Skeletal muscle satellite cell (primary cell): ENCODE measurements at regions not wholly inside any gene's neighbourhood (a gene's known extent, or its start where the extent isn't known, plus 50 kb on each side); places are given as distances from the start of the nearest gene placed in this dataset.
"Not testable (repeated sequence)": the region's sequence is repeated elsewhere in the genome, so short reads cannot be mapped to it uniquely, and the experiment has no call there.

Experiments
- H3K27me3 ChIP-seq: 2 replicates; pipeline ENCODE4 v1.7.0; 2013; ENCODE audit warnings: low read length; ENCODE audit not compliant: control insufficient read depth, insufficient read depth
- H3K36me3 ChIP-seq: 2 replicates; pipeline ENCODE4 v1.7.0; 2013; ENCODE audit warnings: mild to moderate bottlenecking, control low read depth, low read length; ENCODE audit not compliant: insufficient read depth
- H3K4me1 ChIP-seq: 2 replicates; pipeline ENCODE4 v1.7.0; 2013; ENCODE audit warnings: low read length; ENCODE audit not compliant: control insufficient read depth, insufficient read depth
- H3K4me2 ChIP-seq: 2 replicates; pipeline ENCODE4 v1.7.0; 2013; ENCODE audit warnings: mild to moderate bottlenecking, low read length
- H3K4me3 ChIP-seq: 2 replicates; pipeline ENCODE4 v1.7.0; 2013; ENCODE audit warnings: low read length
- H3K9ac ChIP-seq: 2 replicates; pipeline ENCODE4 v1.7.0; 2013; ENCODE audit warnings: mild to moderate bottlenecking, low read depth, low read length, moderate library complexity
- H3K9me3 ChIP-seq: replicated peaks from 2 replicates; pipeline ENCODE4 v1.7.0; 2013; ENCODE audit warnings: mild to moderate bottlenecking, control low read depth, low read length

DNA sequence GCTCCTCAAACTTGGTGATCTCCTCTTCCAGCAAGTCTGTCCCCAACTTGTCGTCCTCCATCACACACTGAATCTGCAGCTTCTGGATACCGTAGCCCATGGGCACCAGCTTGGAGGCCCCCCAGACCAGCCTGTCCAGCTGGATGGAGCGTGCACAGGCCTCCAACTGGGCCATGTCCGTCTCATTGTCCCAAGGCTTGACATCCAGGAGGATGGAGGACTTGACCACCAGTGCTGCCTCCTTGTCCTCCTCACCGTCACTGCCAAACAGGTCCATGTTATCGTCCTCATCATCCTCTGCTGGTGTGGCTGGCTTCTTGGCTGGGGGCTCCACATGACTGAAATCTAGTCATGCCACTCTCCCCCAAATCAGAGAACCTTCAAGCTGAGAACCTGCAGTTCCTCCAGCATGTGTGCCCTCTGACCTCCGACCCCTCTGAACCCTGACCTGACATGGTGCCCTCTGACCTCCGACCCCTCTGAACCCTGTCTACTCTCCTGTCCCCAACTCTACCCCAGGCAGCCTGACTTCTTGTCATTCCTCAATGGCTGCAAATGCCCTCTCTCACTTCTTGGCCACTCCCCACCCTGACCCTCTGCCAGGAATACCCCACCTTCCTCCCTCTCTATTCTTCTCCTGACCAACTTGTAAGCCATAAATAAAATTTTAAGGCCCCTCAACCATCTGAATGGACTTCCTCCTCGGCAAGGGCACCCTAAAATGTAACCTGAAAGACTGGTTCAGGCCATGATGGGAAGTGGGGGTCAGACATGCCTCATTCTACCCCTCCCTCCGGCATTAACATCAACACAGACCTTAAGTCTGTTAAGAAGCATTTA, 275.7 kb upstream of the C1orf174 start:
- Histone ChIP-seq H3K36me3 (no peaks in the 10 kb centered on the region), H3K4me2 (no peak overlapping the region), H3K4me1 (no peaks in the 10 kb centered on the region), H3K9me3 (peaks cover 34% of the 10 kb centered on the region), H3K27me3 (no peaks in the 10 kb centered on the region), H3K9ac (no peak overlapping the region), H3K4me3 (no peak overlapping the region)

- H3K4me3 ChIP-seq: no peak overlapping the region
- no peaks in the 10 kb centered on the region for H3K27me3 ChIP-seq
- no peaks in the 10 kb centered on the region for H3K4me1 ChIP-seq
- H3K9me3 ChIP-seq: peaks cover 27% of the 10 kb centered on the region
- H3K36me3 ChIP-seq: no peaks in the 10 kb centered on the region
- H3K4me2 ChIP-seq: no peak overlapping the region
- H3K9ac ChIP-seq: no peak overlapping the region
Observed at GRCh38 chr1:4176841-4177240, 276.8 kb upstream of the C1orf174 start.

DNA sequence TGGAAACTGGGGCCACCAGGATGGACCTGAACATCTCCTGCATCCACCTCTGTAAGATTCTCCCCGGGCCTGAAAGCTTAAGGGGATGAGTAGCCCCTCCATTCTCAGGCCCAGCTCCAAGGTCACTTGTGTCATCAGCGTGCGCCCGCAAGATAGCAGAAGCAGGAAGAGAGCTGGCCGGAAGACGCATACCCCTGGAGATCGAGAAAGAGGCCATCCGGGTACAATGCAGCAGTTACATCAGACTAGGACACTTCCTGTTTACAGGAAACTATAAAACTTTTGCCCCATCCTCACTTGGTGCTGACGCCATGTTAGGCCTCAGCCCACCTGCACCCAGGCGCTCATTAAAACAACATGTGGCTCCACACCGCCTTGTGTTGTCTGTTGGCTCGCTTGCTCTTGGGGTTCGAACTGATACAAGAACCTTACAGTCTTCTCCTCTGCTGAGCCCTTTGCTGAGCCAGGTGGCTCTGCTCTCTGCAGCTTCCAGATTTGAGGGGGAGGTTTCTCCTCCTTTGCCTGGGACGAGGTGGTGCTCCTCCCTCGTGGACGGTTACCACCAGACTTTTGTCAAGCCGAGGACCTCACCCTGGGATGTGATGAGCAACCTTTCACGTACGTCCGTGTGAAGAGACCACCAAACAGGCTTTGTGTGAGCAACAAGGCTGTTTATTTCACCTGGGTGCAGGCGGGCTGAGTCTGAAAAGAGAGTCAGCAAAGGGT, 277.5 kb upstream of the C1orf174 start:
- Histone ChIP-seq H3K9me3 (peaks cover 24% of the 10 kb centered on the region), H3K9ac (no peak overlapping the region)

DNA sequence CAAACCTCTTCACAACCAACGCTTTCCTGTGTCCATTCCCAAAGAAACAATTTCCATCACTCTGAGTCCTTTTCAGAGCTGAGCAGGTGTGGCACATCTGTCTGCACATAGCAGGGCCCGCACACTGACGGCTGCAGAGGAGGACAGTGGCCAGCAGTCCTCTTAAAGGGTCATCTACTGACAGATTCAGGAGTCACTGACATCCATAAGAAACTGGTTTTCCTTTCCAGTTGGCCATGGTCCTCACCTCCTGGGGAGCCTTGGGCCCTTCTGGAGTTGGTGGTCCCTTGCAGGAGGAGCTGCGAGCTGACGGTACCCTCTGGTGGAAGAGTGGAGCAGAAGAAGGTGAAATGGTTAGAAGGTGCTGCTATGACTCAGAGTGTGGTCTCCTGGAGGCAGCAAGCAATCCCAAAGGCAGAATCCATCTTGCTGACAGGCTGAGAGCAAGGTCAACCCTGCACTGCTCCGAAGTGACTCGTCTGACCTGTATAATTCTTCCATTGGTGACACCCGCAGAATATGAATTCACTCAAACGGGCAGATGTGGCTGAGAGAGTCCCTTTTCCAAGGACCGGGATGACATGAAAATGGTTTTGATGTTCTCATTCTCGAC, 278.5 kb upstream of the C1orf174 start:
- Histone ChIP-seq H3K36me3 (no peaks in the 10 kb centered on the region), H3K4me3 (no peak overlapping the region), H3K4me1 (no peaks in the 10 kb centered on the region), H3K9ac (no peak overlapping the region), H3K27me3 (no peaks in the 10 kb centered on the region), H3K4me2 (no peak overlapping the region), H3K9me3 (peaks cover 17% of the 10 kb centered on the region)

More for the DNA sequence above, 277.5 kb upstream of the C1orf174 start:
- Histone ChIP-seq H3K4me1 (no peaks in the 10 kb centered on the region), H3K27me3 (no peaks in the 10 kb centered on the region), H3K36me3 (no peaks in the 10 kb centered on the region), H3K4me3 (no peak overlapping the region), H3K4me2 (no peak overlapping the region)

DNA sequence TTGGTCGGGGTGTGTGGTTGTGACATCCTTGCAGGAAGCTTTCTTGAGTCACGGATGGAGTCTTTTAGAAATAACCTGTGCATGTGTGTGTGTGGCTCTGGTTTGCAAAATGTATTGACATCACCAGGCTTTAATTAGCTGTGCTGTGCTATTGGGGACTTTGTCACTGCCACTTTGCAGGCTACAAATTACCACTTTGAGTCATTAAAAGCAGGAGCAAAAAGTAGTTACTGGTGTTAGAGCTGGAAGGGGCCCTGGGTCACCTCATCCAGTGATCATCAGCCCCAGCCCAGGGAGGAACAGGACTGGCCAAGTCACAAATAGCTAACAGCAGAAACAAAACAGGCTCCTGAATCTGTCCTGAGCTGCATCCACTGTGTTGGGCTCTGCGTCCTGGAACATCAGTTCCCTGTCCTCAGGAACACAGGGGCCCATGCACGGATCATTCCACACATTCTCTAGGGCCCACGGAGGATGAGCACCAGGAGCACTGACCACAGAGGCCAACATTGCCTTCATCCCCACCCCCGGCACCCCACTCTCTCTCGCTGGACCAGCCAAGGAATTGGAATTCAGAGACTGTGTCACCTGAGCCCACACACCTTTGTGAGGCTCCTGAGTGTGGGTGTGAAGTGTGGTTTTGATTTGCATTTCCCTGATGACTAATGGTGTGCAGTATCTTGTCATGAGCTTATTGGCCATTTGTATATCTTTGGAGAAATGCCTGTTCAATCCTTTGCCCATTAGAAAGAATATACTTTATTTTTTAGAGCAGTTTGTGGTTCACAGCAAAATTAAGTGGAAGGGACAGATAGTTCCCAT, 280.1 kb upstream of the C1orf174 start:
- Histone ChIP-seq H3K9ac (no peak overlapping the region), H3K36me3 (no peaks in the 10 kb centered on the region), H3K4me2 (no peak overlapping the region), H3K4me3 (no peak overlapping the region), H3K4me1 (no peaks in the 10 kb centered on the region), H3K27me3 (no peaks in the 10 kb centered on the region), H3K9me3 (peaks cover 11% of the 10 kb centered on the region)

GRCh38 chr1:4186486-4186885, 286.4 kb upstream of the C1orf174 start:
- H3K9ac ChIP-seq, H3K36me3 ChIP-seq, H3K27me3 ChIP-seq, H3K9me3 ChIP-seq, H3K4me1 ChIP-seq, H3K4me2 ChIP-seq, H3K4me3 ChIP-seq: not testable (repeated sequence)

GRCh38 chr1:4203501-4203900, 303.4 kb upstream of the C1orf174 start:
- Histone ChIP-seq H3K4me2 (no peak overlapping the region), H3K27me3 (no peaks in the 10 kb centered on the region), H3K9ac (no peak overlapping the region), H3K4me1 (no peaks in the 10 kb centered on the region), H3K4me3 (no peak overlapping the region), H3K36me3 (no peaks in the 10 kb centered on the region), H3K9me3 (peaks cover 29% of the 10 kb centered on the region)

DNA sequence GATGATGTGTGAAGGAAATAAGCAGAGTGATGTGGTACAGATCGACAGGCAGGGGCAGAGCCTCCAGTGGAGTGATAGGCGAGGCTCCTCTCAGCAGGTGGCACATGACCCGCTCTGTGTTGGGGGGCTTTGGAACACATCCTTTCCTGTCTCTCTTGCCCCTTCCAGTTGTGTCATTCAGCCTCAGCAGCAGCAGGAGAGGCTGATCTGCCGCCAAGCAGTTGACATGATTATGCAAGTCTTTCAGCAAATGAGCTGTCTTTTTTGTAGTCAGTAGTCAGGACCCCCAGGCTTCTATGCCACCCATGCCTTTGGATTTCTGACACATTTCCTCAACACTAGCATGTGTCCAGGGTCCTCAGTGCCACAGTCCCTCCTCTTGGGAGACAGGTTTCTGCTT, 307.1 kb upstream of the C1orf174 start:
- Histone ChIP-seq H3K9me3 (peaks cover 31% of the 10 kb centered on the region), H3K36me3 (no peaks in the 10 kb centered on the region), H3K4me3 (no peak overlapping the region), H3K9ac (no peak overlapping the region), H3K4me1 (no peaks in the 10 kb centered on the region), H3K27me3 (no peaks in the 10 kb centered on the region), H3K4me2 (no peak overlapping the region)

DNA sequence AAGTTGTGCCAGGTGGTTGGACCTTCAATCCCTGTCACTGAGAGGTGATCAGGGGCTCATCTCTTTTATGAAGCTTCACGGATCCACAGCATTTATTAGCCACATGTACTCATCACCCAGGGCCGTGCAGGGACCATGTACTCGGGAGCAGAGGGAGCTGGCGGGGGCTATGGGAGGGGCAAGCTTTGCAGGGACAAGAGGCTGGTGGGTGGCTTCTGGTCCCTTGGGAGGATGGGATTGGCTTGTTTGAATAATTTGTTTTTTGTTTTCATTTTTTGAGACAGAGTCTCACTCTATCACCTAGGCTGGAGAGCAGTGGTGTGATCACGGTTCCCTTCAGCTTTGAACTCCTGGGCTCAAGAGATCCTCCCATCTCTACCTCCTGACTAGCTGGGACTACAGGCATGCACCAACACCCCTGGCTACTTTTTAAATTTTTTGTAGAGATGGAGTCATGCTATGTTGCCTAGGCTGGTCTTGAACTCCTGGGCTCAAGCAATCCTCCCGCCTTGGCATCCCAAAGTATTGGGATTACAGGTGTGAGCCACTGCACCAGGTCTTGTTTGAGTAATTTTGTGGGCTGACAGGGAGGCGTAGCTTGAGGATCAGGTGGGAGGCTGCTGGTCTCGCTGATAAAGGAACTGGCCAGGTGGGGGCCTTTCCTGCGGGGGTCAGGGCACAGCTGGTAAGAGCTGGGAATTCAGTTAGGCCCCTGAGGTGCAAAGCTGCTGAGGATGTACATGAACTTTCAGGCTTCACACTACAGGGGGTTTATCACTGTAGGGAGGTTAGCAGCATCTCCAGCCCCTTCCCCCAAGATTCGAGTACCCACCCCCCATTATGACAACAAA, 308.0 kb upstream of the C1orf174 start:
- no peak overlapping the region for H3K9ac ChIP-seq
- H3K36me3 ChIP-seq: no peaks in the 10 kb centered on the region
- H3K9me3 ChIP-seq: peaks cover 24% of the 10 kb centered on the region
- no peak overlapping the region for H3K4me3 ChIP-seq
- no peaks in the 10 kb centered on the region for H3K27me3 ChIP-seq
- H3K4me2 ChIP-seq: no peak overlapping the region
- no peaks in the 10 kb centered on the region for H3K4me1 ChIP-seq

GRCh38 chr1:4210043-4210442, 310.0 kb upstream of the C1orf174 start:
- no peak overlapping the region for H3K9ac ChIP-seq
- no peaks in the 10 kb centered on the region for H3K36me3 ChIP-seq
- H3K4me2 ChIP-seq: no peak overlapping the region
- peaks cover 16% of the 10 kb centered on the region for H3K9me3 ChIP-seq
- no peak overlapping the region for H3K4me3 ChIP-seq
- H3K4me1 ChIP-seq: no peaks in the 10 kb centered on the region
- no peaks in the 10 kb centered on the region for H3K27me3 ChIP-seq
